GM12891 (cell line): ENCODE measurements at regions not wholly inside any gene's neighbourhood (a gene's known extent, or its start where the extent isn't known, plus 50 kb on each side); places are given as distances from the start of the nearest gene placed in this dataset.

Experiments
- DNase-seq: peaks from one replicate; pipeline ENCODE4 v3.0.0; 2011; ENCODE audit warnings: low spot score; ENCODE audit not compliant: insufficient read length
- FAIRE-seq: peaks from 2 replicates; lab custom pipeline; 2011; peaks lifted over from hg19 to GRCh38; lab: Jason Lieb, UNC
- PAX5 ChIP-seq: IDR thresholded peaks from 2 replicates; pipeline ENCODE4 v1.6.1; 2011; ENCODE audit warnings: low read length, moderate library complexity, mild to moderate bottlenecking; ENCODE audit not compliant: insufficient read depth, severe bottlenecking
- POLR2A ChIP-seq: IDR thresholded peaks from 2 replicates; pipeline ENCODE4 v1.6.1; 2011; ENCODE audit warnings: low read depth, low read length, control low read depth
- POLR2AphosphoS5 ChIP-seq: IDR thresholded peaks from 2 replicates; pipeline ENCODE4 v1.6.1; 2011; ENCODE audit warnings: low read depth, low read length, control low read depth
- POU2F2 ChIP-seq: IDR thresholded peaks from 2 replicates; pipeline ENCODE4 v1.6.1; 2011; ENCODE audit warnings: low read depth, mild to moderate bottlenecking, control low read depth, low read length, moderate library complexity
- SPI1 ChIP-seq: IDR thresholded peaks from 2 replicates; pipeline ENCODE4 v1.6.1; 2011; ENCODE audit warnings: low read depth, low read length, control low read depth
- TAF1 ChIP-seq: IDR thresholded peaks from 2 replicates; pipeline ENCODE4 v1.6.1; 2011; ENCODE audit warnings: low read depth, low read length, control low read depth

- no peak for DNase-seq
- FAIRE-seq = no peak
- TF ChIP-seq POU2F2 (no peak), PAX5 (no peak), TAF1 (no peak), SPI1 (no peak), POLR2A (no peak), POLR2AphosphoS5 (no peak)
Observed at GRCh38 chr4:164023214-164023613, 528.7 kb downstream of the TMA16 start.

- TF ChIP-seq POU2F2 = no peak
- TF ChIP-seq POLR2A = no peak
- TF ChIP-seq TAF1 = no peak
- no peak for TF ChIP-seq PAX5
- no peak for TF ChIP-seq SPI1
- TF ChIP-seq POLR2AphosphoS5 = no peak
- FAIRE-seq = no peak
- no peak for DNase-seq
Observed at GRCh38 chr4:164027805-164028204, 533.3 kb downstream of the TMA16 start.

DNA sequence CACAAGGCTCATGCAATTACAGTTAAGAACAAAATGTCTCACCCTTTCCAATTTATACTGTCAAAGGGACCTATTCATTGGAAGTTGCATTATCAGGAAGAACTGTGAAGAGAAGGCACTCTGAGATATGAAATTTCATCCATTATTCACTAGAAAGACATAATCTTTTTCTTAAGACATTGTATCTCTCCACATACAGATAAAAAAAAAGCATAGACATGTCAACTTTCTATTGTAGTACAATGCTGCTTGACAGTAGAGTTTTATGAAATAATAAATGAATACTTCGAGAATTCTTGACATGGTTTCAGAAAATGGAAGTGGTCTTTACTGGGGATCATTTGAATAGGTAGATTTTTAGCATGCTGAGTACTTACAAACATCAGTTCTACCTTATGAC, 545.0 kb downstream of the TMA16 start:
- FAIRE-seq (no peak), DNase-seq (no peak)
- no peak for TF ChIP-seq TAF1
- TF ChIP-seq POLR2AphosphoS5 = no peak
- TF ChIP-seq PAX5 = no peak
- no peak for TF ChIP-seq SPI1

- FAIRE-seq = no peak
Observed at GRCh38 chr4:164056426-164057142, 562.1 kb downstream of the TMA16 start.

GRCh38 chr4:164058776-164059445, 564.4 kb downstream of the TMA16 start:
- TF ChIP-seq POLR2A (no peak), PAX5 (no peak), POU2F2 (no peak), POLR2AphosphoS5 (no peak), SPI1 (no peak), TAF1 (no peak)
- FAIRE-seq (no peak), DNase-seq (no peak)

More at GRCh38 chr4:164056426-164057142, 562.1 kb downstream of the TMA16 start:
- no peak for DNase-seq
- TF ChIP-seq SPI1 = no peak
- TF ChIP-seq TAF1 = no peak
- no peak for TF ChIP-seq POLR2A
- TF ChIP-seq PAX5 = no peak
- TF ChIP-seq POLR2AphosphoS5 = no peak
- TF ChIP-seq POU2F2 = no peak

GRCh38 chr4:164060456-164060855, 566.0 kb downstream of the TMA16 start:
- no peak for DNase-seq
- TF ChIP-seq TAF1 = no peak
- TF ChIP-seq SPI1 = no peak
- no peak for TF ChIP-seq POLR2AphosphoS5
- no peak for TF ChIP-seq PAX5
- no peak for TF ChIP-seq POLR2A
- no peak for TF ChIP-seq POU2F2
- no peak for FAIRE-seq

GRCh38 chr4:164068392-164068791, 573.9 kb downstream of the TMA16 start:
- no peak for TF ChIP-seq SPI1
- no peak for TF ChIP-seq TAF1
- no peak for TF ChIP-seq POLR2A
- TF ChIP-seq POLR2AphosphoS5 = no peak
- no peak for TF ChIP-seq PAX5
- TF ChIP-seq POU2F2 = no peak
- no peak for DNase-seq
- no peak for FAIRE-seq

- DNase-seq (no peak), FAIRE-seq (no peak)
- TF ChIP-seq POLR2A = no peak
- TF ChIP-seq PAX5 = no peak
- no peak for TF ChIP-seq SPI1
- TF ChIP-seq TAF1 = no peak
- TF ChIP-seq POLR2AphosphoS5 = no peak
- TF ChIP-seq POU2F2 = no peak
Observed at GRCh38 chr4:164070625-164071024, 576.1 kb downstream of the TMA16 start.

- FAIRE-seq (no peak), DNase-seq (no peak)
- no peak for TF ChIP-seq TAF1
Observed at GRCh38 chr4:164081371-164081770, 586.9 kb downstream of the TMA16 start.
